CD4-positive, alpha-beta memory T cell (primary cell): ENCODE measurements at regions not wholly inside any gene's neighbourhood (a gene's known extent, or its start where the extent isn't known, plus 50 kb on each side); places are given as distances from the start of the nearest gene placed in this dataset.
A peak's percentile ranks its signal among the peaks of the same experiment; 100 is the strongest.

ENCODE experiments used
- CTCF ChIA-PET: fragments of 350-600 bp; sonication (Branson Sonifier 250); formaldehyde crosslinking; loops from one replicate; lab custom pipeline; 2021; ENCODE audit warnings: inconsistent platforms; ENCODE audit not compliant: partially characterized antibody; lab: Charles Lee
- POLR2A ChIA-PET: fragments of 350-600 bp; sonication (Branson Sonifier 250); formaldehyde crosslinking; loops from one replicate; lab custom pipeline; 2021; ENCODE audit not compliant: partially characterized antibody; lab: Charles Lee
- DNase-seq, 5 donors: peaks; one replicate each; pipeline versions ENCODE4 v3.0.0 to v3.0.0-alpha.2; 2020 to 2022; ENCODE audit warnings: mixed read lengths in 1 of 5
- H3K27ac ChIP-seq: one replicate; pipeline ENCODE4 v1.7.0; 2013; ENCODE audit warnings: low read depth, low read length
- H3K27me3 ChIP-seq: 2 replicates; pipeline ENCODE4 v1.7.0; 2013; ENCODE audit warnings: mild to moderate bottlenecking, low read length, moderate library complexity; ENCODE audit not compliant: insufficient read depth
- H3K36me3 ChIP-seq: 2 replicates; pipeline ENCODE4 v1.7.0; 2013; ENCODE audit warnings: mild to moderate bottlenecking, low read length, moderate library complexity; ENCODE audit not compliant: insufficient read depth
- H3K4me1 ChIP-seq: 2 replicates; pipeline ENCODE4 v1.7.0; 2013; ENCODE audit warnings: mild to moderate bottlenecking, low read length, moderate library complexity; ENCODE audit not compliant: insufficient read depth
- H3K4me3 ChIP-seq, 2 donors: one replicate each; pipeline ENCODE4 v1.7.0; 2013; ENCODE audit warnings: low read length in 2 of 2, mild to moderate bottlenecking in 1 of 2
- H3K9me3 ChIP-seq, 2 donors: one replicate each; pipeline ENCODE4 v1.7.0; 2013; ENCODE audit warnings: low read length in 2 of 2, control low read depth in 1 of 2; ENCODE audit not compliant: control insufficient read depth in 1 of 2
- H3K27ac Mint-ChIP-seq, 7 donors: one replicate each; pipeline ENCODE4 v1.8.0; 2020 to 2021; ENCODE audit warnings: mixed read lengths in 7 of 7, mild to moderate bottlenecking in 6 of 7, inconsistent platforms in 3 of 7, moderate library complexity in 3 of 7
- H3K27me3 Mint-ChIP-seq, 2 donors: one replicate each; pipeline ENCODE4 v1.8.0; 2020 to 2021; ENCODE audit warnings: mixed read lengths in 2 of 2
- H3K36me3 Mint-ChIP-seq, 2 donors: one replicate each; pipeline ENCODE4 v1.8.0; 2020 to 2021; ENCODE audit warnings: mixed read lengths in 2 of 2, inconsistent platforms in 1 of 2, mild to moderate bottlenecking in 1 of 2
- H3K4me1 Mint-ChIP-seq, 4 donors: one replicate each; pipeline ENCODE4 v1.8.0; 2020 to 2021; ENCODE audit warnings: mixed read lengths in 4 of 4, mild to moderate bottlenecking in 1 of 4
- H3K4me3 Mint-ChIP-seq, 8 donors: one replicate each; pipeline ENCODE4 v1.8.0; 2020 to 2021; ENCODE audit warnings: mixed read lengths in 8 of 8, mild to moderate bottlenecking in 7 of 8, moderate library complexity in 6 of 8, inconsistent platforms in 3 of 8
- H3K9me3 Mint-ChIP-seq, 8 donors: one replicate each; pipeline ENCODE4 v1.8.0; 2020 to 2021; ENCODE audit warnings: mixed read lengths in 8 of 8, mild to moderate bottlenecking in 5 of 8, inconsistent platforms in 3 of 8, moderate library complexity in 1 of 8
- intact Hi-C: fragments of 100-400 bp; cut with micrococcal nuclease; formaldehyde crosslinking; loops from one replicate; pipeline ENCODE4 v1.15.1; 2023

GRCh38 chrX:19172741-19173140 is 50.5 kb upstream of the ADGRG2 start:
- POLR2A ChIA-PET, result no interaction called here
- no peak overlapping the region for H3K27ac Mint-ChIP-seq

GRCh38 chrX:19174401-19175025 is 52.2 kb upstream of the ADGRG2 start:
- ChIA-PET POLR2A (no interaction called here), CTCF (no interaction called here)
- no peaks in the 10 kb centered on the region for H3K36me3 Mint-ChIP-seq
- H3K4me3 ChIP-seq, result no peak overlapping the region
- H3K27ac ChIP-seq, result no peak overlapping the region
- H3K27ac Mint-ChIP-seq, result peak overlapping the region in 1 of 7 donors; percentile 1
- no peaks in the 10 kb centered on the region for H3K36me3 ChIP-seq
- no peak overlapping the region for H3K4me3 Mint-ChIP-seq
- no peaks in the 10 kb centered on the region for H3K4me1 Mint-ChIP-seq
- intact Hi-C loops, result no loop called here
- H3K27me3 Mint-ChIP-seq, result no peaks in the 10 kb centered on the region
- DNase-seq, result no peak
- H3K9me3 Mint-ChIP-seq, result peaks cover 0 to 2% (median 0%) of the 10 kb centered on the region in 8 donors
- no peaks in the 10 kb centered on the region for H3K4me1 ChIP-seq
- H3K27me3 ChIP-seq, result no peaks in the 10 kb centered on the region
- no peaks in the 10 kb centered on the region for H3K9me3 ChIP-seq

More at GRCh38 chrX:19172741-19173140, 50.5 kb upstream of the ADGRG2 start:
- Mint-ChIP-seq H3K27me3 (no peaks in the 10 kb centered on the region), H3K9me3 (peaks cover 0 to 4% (median 2%) of the 10 kb centered on the region in 8 donors), H3K4me3 (no peak overlapping the region), H3K4me1 (no peaks in the 10 kb centered on the region), H3K36me3 (no peaks in the 10 kb centered on the region)
- Histone ChIP-seq H3K4me1 (no peaks in the 10 kb centered on the region), H3K27ac (no peak overlapping the region), H3K9me3 (no peaks in the 10 kb centered on the region), H3K27me3 (no peaks in the 10 kb centered on the region), H3K4me3 (no peak overlapping the region), H3K36me3 (no peaks in the 10 kb centered on the region)
- DNase-seq, result no peak
- intact Hi-C loops, result no loop called here
- CTCF ChIA-PET, result no interaction called here

GRCh38 chrX:19176901-19177630 is 54.8 kb upstream of the ADGRG2 start:
- no peaks in the 10 kb centered on the region for H3K4me1 ChIP-seq
- H3K27ac Mint-ChIP-seq, result no peak overlapping the region
- no peaks in the 10 kb centered on the region for H3K4me1 Mint-ChIP-seq
- no peaks in the 10 kb centered on the region for H3K27me3 ChIP-seq
- no peaks in the 10 kb centered on the region for H3K9me3 ChIP-seq
- DNase-seq, result no peak
- H3K36me3 Mint-ChIP-seq, result no peaks in the 10 kb centered on the region
- CTCF ChIA-PET, result no interaction called here
- POLR2A ChIA-PET, result no interaction called here
- no peak overlapping the region for H3K4me3 ChIP-seq
- no peaks in the 10 kb centered on the region for H3K27me3 Mint-ChIP-seq
- H3K4me3 Mint-ChIP-seq, result no peak overlapping the region
- H3K9me3 Mint-ChIP-seq, result peaks cover 0 to 2% (median 0%) of the 10 kb centered on the region in 8 donors
- intact Hi-C loops, result no loop called here
- no peak overlapping the region for H3K27ac ChIP-seq
- no peaks in the 10 kb centered on the region for H3K36me3 ChIP-seq

- no peak overlapping the region for H3K4me3 ChIP-seq
- no peaks in the 10 kb centered on the region for H3K36me3 Mint-ChIP-seq
- DNase-seq, result no peak
- POLR2A ChIA-PET, result no interaction called here
- H3K4me3 Mint-ChIP-seq, result no peak overlapping the region
- no peak overlapping the region for H3K27ac Mint-ChIP-seq
- H3K9me3 ChIP-seq, result no peaks in the 10 kb centered on the region
- H3K36me3 ChIP-seq, result no peaks in the 10 kb centered on the region
- H3K27me3 Mint-ChIP-seq, result peaks cover 0 to under 1% of the 10 kb centered on the region in 2 donors
- intact Hi-C loops, result no loop called here
- no peaks in the 10 kb centered on the region for H3K4me1 ChIP-seq
- no peak overlapping the region for H3K27ac ChIP-seq
- H3K9me3 Mint-ChIP-seq, result peaks cover 0 to 2% (median 0%) of the 10 kb centered on the region in 8 donors
- H3K27me3 ChIP-seq, result no peaks in the 10 kb centered on the region
- H3K4me1 Mint-ChIP-seq, result no peaks in the 10 kb centered on the region
- CTCF ChIA-PET, result no interaction called here
These were observed 55.5 kb upstream of the ADGRG2 start for GRCh38 chrX:19177721-19178120.

GRCh38 chrX:19178402-19178801 is 56.1 kb upstream of the ADGRG2 start:
- H3K4me1 ChIP-seq, result no peaks in the 10 kb centered on the region
- H3K9me3 Mint-ChIP-seq, result peaks cover 0 to 2% (median 0%) of the 10 kb centered on the region in 8 donors
- H3K36me3 ChIP-seq, result no peaks in the 10 kb centered on the region
- no peak overlapping the region for H3K27ac ChIP-seq
- ChIA-PET CTCF (no interaction called here), POLR2A (no interaction called here)
- no peak overlapping the region for H3K4me3 ChIP-seq
- DNase-seq, result no peak
- H3K9me3 ChIP-seq, result no peaks in the 10 kb centered on the region
- peaks cover 0 to 1% of the 10 kb centered on the region in 2 donors for H3K27me3 Mint-ChIP-seq
- H3K27ac Mint-ChIP-seq, result no peak overlapping the region
- intact Hi-C loops, result no loop called here
- no peaks in the 10 kb centered on the region for H3K27me3 ChIP-seq
- no peak overlapping the region for H3K4me3 Mint-ChIP-seq
- no peaks in the 10 kb centered on the region for H3K4me1 Mint-ChIP-seq
- no peaks in the 10 kb centered on the region for H3K36me3 Mint-ChIP-seq

- DNase-seq, result no peak
- no peak overlapping the region for H3K27ac Mint-ChIP-seq
- H3K4me3 Mint-ChIP-seq, result no peak overlapping the region
- no peaks in the 10 kb centered on the region for H3K36me3 ChIP-seq
- H3K4me1 Mint-ChIP-seq, result no peaks in the 10 kb centered on the region
- H3K4me1 ChIP-seq, result no peaks in the 10 kb centered on the region
- CTCF ChIA-PET, result no interaction called here
- H3K36me3 Mint-ChIP-seq, result no peaks in the 10 kb centered on the region
- H3K9me3 Mint-ChIP-seq, result peaks cover 0 to 2% (median 0%) of the 10 kb centered on the region in 8 donors
- H3K4me3 ChIP-seq, result no peak overlapping the region
- H3K27me3 ChIP-seq, result no peaks in the 10 kb centered on the region
- H3K27ac ChIP-seq, result no peak overlapping the region
- POLR2A ChIA-PET, result no interaction called here
- peaks cover 0 to 1% of the 10 kb centered on the region in 2 donors for H3K27me3 Mint-ChIP-seq
- intact Hi-C loops, result no loop called here
- H3K9me3 ChIP-seq, result no peaks in the 10 kb centered on the region
These were observed 57.1 kb upstream of the ADGRG2 start for GRCh38 chrX:19179389-19179788.

- H3K36me3 ChIP-seq, result no peaks in the 10 kb centered on the region
- POLR2A ChIA-PET, result no interaction called here
- no peak overlapping the region for H3K27ac ChIP-seq
- CTCF ChIA-PET, result no interaction called here
- Mint-ChIP-seq H3K4me3 (no peak overlapping the region), H3K9me3 (no peaks in the 10 kb centered on the region), H3K27me3 (peaks cover 0 to 1% of the 10 kb centered on the region in 2 donors), H3K36me3 (no peaks in the 10 kb centered on the region), H3K4me1 (no peaks in the 10 kb centered on the region), H3K27ac (peak overlapping the region in 2 of 7 donors; percentile 73 to 75)
- no peak for DNase-seq
- H3K9me3 ChIP-seq, result no peaks in the 10 kb centered on the region
- intact Hi-C loops, result no loop called here
- no peaks in the 10 kb centered on the region for H3K27me3 ChIP-seq
- H3K4me1 ChIP-seq, result no peaks in the 10 kb centered on the region
- no peak overlapping the region for H3K4me3 ChIP-seq
These were observed 59.1 kb upstream of the ADGRG2 start for GRCh38 chrX:19181345-19181744.
